Suprapubic skin (tissue), 4 donors: ENCODE measurements at regions not wholly inside any gene's neighbourhood (a gene's known extent, or its start where the extent isn't known, plus 50 kb on each side); places are given as distances from the start of the nearest gene placed in this dataset.

Source experiments
- DNase-seq, 2 donors: peaks; one replicate each; pipeline ENCODE4 v3.0.0-alpha.2; 2019; ENCODE audit warnings: low spot score in 2 of 2
- H3K27ac ChIP-seq: fragments of 200-600 bp; sonication (generic); one replicate; pipeline ENCODE4 v1.5.1; 2019
- H3K27me3 ChIP-seq: fragments of 200-600 bp; sonication (generic); one replicate; pipeline ENCODE4 v1.5.1; 2019
- H3K36me3 ChIP-seq: fragments of 200-600 bp; sonication (generic); one replicate; pipeline ENCODE4 v1.5.1; 2019
- H3K4me1 ChIP-seq: fragments of 200-600 bp; sonication (generic); one replicate; pipeline ENCODE4 v1.5.1; 2019
- H3K4me3 ChIP-seq: fragments of 200-600 bp; sonication (generic); one replicate; pipeline ENCODE4 v1.5.1; 2019; ENCODE audit warnings: mild to moderate bottlenecking
- H3K9me3 ChIP-seq: fragments of 200-600 bp; sonication (generic); one replicate; pipeline ENCODE4 v1.5.1; 2019
- CTCF ChIP-seq, 2 donors: fragments of 200-600 bp in 1 of 2; fragments of 450-650 bp in 1 of 2; sonication (generic) in 1 of 2; IDR thresholded peaks; one replicate each; pipeline ENCODE4 v1.5.1; 2016 to 2019; ENCODE audit warnings: antibody characterized with exemption in 2 of 2, mild to moderate bottlenecking in 1 of 2, moderate library complexity in 1 of 2
- EP300 ChIP-seq: sonication (generic); formaldehyde crosslinking; IDR thresholded peaks from one replicate; pipeline ENCODE4 v1.6.1; 2017; ENCODE audit warnings: antibody characterized with exemption
- POLR2A ChIP-seq, 2 donors: fragments of 450-650 bp; IDR thresholded peaks; one replicate each; pipeline ENCODE4 v1.6.1; 2017; ENCODE audit warnings: antibody characterized with exemption in 2 of 2, mild to moderate bottlenecking in 2 of 2, moderate library complexity in 2 of 2
- POLR2AphosphoS5 ChIP-seq, 3 donors: sonication (generic); formaldehyde crosslinking; IDR thresholded peaks; one replicate each; pipeline ENCODE4 v1.6.1; 2017; ENCODE audit warnings: antibody characterized with exemption in 3 of 3
- WGBS: methylation state at CpG from one replicate; pipeline ENCODE4 v1.1.5; 2018; 5-methylcytosine and 5-hydroxymethylcytosine counted together

GRCh38 chr5:155620821-155621410 is 607.4 kb downstream of the KIF4B start:
- 37% methylated on average over 7 of the region's 7 CpGs for WGBS
- no peak overlapping the region for H3K4me3 ChIP-seq
- no peaks in the 10 kb centered on the region for H3K9me3 ChIP-seq
- no peaks in the 10 kb centered on the region for H3K27me3 ChIP-seq
- no peak for TF ChIP-seq CTCF (IDR thresholded peaks at IDR 0.05)
- no peak for TF ChIP-seq POLR2A (IDR thresholded peaks at IDR 0.05)
- no peak for TF ChIP-seq POLR2AphosphoS5 (IDR thresholded peaks at IDR 0.05)
- no peak for TF ChIP-seq EP300
- DNase-seq, result no peak
- no peaks in the 10 kb centered on the region for H3K36me3 ChIP-seq
- H3K4me1 ChIP-seq, result no peaks in the 10 kb centered on the region
- no peak overlapping the region for H3K27ac ChIP-seq

GRCh38 chr5:155624597-155625241 is 611.2 kb downstream of the KIF4B start:
- 72% methylated on average over 5 of the region's 5 CpGs for WGBS
- Histone ChIP-seq H3K4me1 (no peaks in the 10 kb centered on the region), H3K36me3 (no peaks in the 10 kb centered on the region), H3K9me3 (no peaks in the 10 kb centered on the region), H3K4me3 (no peak overlapping the region), H3K27ac (no peak overlapping the region), H3K27me3 (no peaks in the 10 kb centered on the region)
- no peak for DNase-seq
- TF ChIP-seq EP300 (no peak), CTCF (IDR thresholded peaks at IDR 0.05) (no peak)

GRCh38 chr5:155625315-155625714 is 611.8 kb downstream of the KIF4B start:
- H3K27me3 ChIP-seq, result no peaks in the 10 kb centered on the region
- H3K4me1 ChIP-seq, result no peaks in the 10 kb centered on the region
- no peak for TF ChIP-seq POLR2A (IDR thresholded peaks at IDR 0.05)
- no peak overlapping the region for H3K27ac ChIP-seq
- no peak for DNase-seq
- no peaks in the 10 kb centered on the region for H3K36me3 ChIP-seq
- WGBS, result 40% methylated on average over 3 of the region's 3 CpGs
- H3K9me3 ChIP-seq, result no peaks in the 10 kb centered on the region
- no peak overlapping the region for H3K4me3 ChIP-seq

GRCh38 chr5:155625897-155626543 is 612.5 kb downstream of the KIF4B start:
- Histone ChIP-seq H3K36me3 (no peaks in the 10 kb centered on the region), H3K9me3 (no peaks in the 10 kb centered on the region), H3K4me3 (no peak overlapping the region), H3K27ac (no peak overlapping the region), H3K27me3 (no peaks in the 10 kb centered on the region), H3K4me1 (no peaks in the 10 kb centered on the region)
- no peak for DNase-seq
- WGBS, result 81% methylated on average over 3 of the region's 3 CpGs
- no peak for TF ChIP-seq CTCF (IDR thresholded peaks at IDR 0.05)
- TF ChIP-seq POLR2AphosphoS5 (IDR thresholded peaks at IDR 0.05), result no peak
- TF ChIP-seq POLR2A (IDR thresholded peaks at IDR 0.05), result no peak
- TF ChIP-seq EP300, result no peak

- DNase-seq, result no peak
These were observed 613.0 kb downstream of the KIF4B start for GRCh38 chr5:155626592-155626991.

More at GRCh38 chr5:155626592-155626991, 613.0 kb downstream of the KIF4B start:
- TF ChIP-seq POLR2AphosphoS5 (IDR thresholded peaks at IDR 0.05) (no peak), CTCF (IDR thresholded peaks at IDR 0.05) (no peak), POLR2A (IDR thresholded peaks at IDR 0.05) (no peak), EP300 (no peak)
- Histone ChIP-seq H3K4me1 (no peaks in the 10 kb centered on the region), H3K4me3 (no peak overlapping the region), H3K27ac (no peak overlapping the region), H3K9me3 (no peaks in the 10 kb centered on the region), H3K36me3 (no peaks in the 10 kb centered on the region), H3K27me3 (no peaks in the 10 kb centered on the region)
- WGBS, result 44% methylated on average over 6 of the region's 6 CpGs
